ENCODE measurements at regions not wholly inside any gene's neighbourhood (a gene's known extent, or its start where the extent isn't known, plus 50 kb on each side); places are given as distances from the start of the nearest gene placed in this dataset.

GRCh38 chr20:17059465-17059864 is 167.4 kb upstream of the PCSK2 start:
- TF ChIP-seq CTCF (IDR thresholded peaks at IDR 0.05) (no peak), POLR2A (IDR thresholded peaks at IDR 0.05) (no peak)
